Parathyroid adenoma (tissue), 2 donors: ENCODE measurements at regions not wholly inside any gene's neighbourhood (a gene's known extent, or its start where the extent isn't known, plus 50 kb on each side); places are given as distances from the start of the nearest gene placed in this dataset.
"Not testable (repeated sequence)": the region's sequence is repeated elsewhere in the genome, so short reads cannot be mapped to it uniquely, and the experiment has no call there.

Source experiments
- H2AFZ ChIP-seq: fragments of 300-600 bp; sonication (generic); one replicate; pipeline ENCODE4 v1.7.0; 2017; ENCODE audit warnings: antibody characterized with exemption, mild to moderate bottlenecking
- H3K27ac ChIP-seq: fragments of 300-600 bp; sonication (generic); one replicate; pipeline ENCODE4 v1.7.0; 2017
- H3K27me3 ChIP-seq: fragments of 300-600 bp; sonication (generic); one replicate; pipeline ENCODE4 v1.7.0; 2017; ENCODE audit warnings: low read length; ENCODE audit not compliant: control insufficient read depth, insufficient read depth
- H3K36me3 ChIP-seq: fragments of 300-600 bp; sonication (generic); one replicate; pipeline ENCODE4 v1.7.0; 2017; ENCODE audit warnings: low read length; ENCODE audit not compliant: control insufficient read depth, insufficient read depth
- H3K4me1 ChIP-seq: fragments of 300-600 bp; sonication (generic); one replicate; pipeline ENCODE4 v1.7.0; 2017; ENCODE audit warnings: control low read depth
- H3K4me2 ChIP-seq: fragments of 300-600 bp; sonication (generic); one replicate; pipeline ENCODE4 v1.7.0; 2017; ENCODE audit warnings: low read length
- H3K4me3 ChIP-seq: fragments of 300-600 bp; sonication (generic); one replicate; pipeline ENCODE4 v1.7.0; 2017; ENCODE audit warnings: low read depth, low read length
- H3K79me2 ChIP-seq: fragments of 300-600 bp; sonication (generic); one replicate; pipeline ENCODE4 v1.7.0; 2017; ENCODE audit warnings: control low read depth
- H3K9ac ChIP-seq: fragments of 300-600 bp; sonication (generic); one replicate; pipeline ENCODE4 v1.7.0; 2017; ENCODE audit warnings: mild to moderate bottlenecking
- H3K9me3 ChIP-seq: fragments of 300-600 bp; sonication (generic); one replicate; pipeline ENCODE4 v1.7.0; 2017; ENCODE audit warnings: low read length; ENCODE audit not compliant: control insufficient read depth
- TF ChIP-seq, protein P1 (sequence below): fragments of 300-600 bp; sonication (generic); IDR thresholded peaks from one replicate; pipeline ENCODE4 v1.7.0; 2017; ENCODE audit warnings: antibody characterized with exemption, mild to moderate bottlenecking
- donor health status: primary hyperparathyroidism.

DNA sequence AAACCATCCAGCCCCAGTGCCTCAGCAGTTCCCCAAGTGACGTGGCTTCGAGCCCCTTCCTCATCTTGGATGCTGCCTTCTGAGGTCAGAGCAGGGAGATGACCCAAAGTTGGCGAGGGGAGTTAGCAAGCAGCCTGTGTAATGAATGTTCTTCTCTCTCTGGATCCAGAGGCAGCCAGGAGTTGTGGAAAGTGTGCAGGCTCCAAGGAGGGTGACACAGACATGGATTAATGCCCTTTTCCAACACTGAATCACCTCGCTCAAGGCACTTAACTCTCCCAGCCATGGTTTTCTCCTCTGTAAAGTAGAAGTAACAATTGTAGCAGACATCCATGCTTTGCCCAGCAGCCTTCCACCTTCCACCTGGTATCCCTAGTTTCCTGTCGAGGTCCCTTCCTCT, 64.6 kb upstream of the HAND1 start:
- Histone ChIP-seq H3K79me2 (no peaks in the 10 kb centered on the region), H2AFZ (no peak overlapping the region), H3K36me3 (no peaks in the 10 kb centered on the region), H3K4me1 (no peaks in the 10 kb centered on the region), H3K9ac (no peak overlapping the region), H3K4me3 (no peak overlapping the region), H3K27ac (no peak overlapping the region), H3K4me2 (no peak overlapping the region), H3K27me3 (no peaks in the 10 kb centered on the region), H3K9me3 (no peaks in the 10 kb centered on the region)
- TF ChIP-seq, protein P1, sequence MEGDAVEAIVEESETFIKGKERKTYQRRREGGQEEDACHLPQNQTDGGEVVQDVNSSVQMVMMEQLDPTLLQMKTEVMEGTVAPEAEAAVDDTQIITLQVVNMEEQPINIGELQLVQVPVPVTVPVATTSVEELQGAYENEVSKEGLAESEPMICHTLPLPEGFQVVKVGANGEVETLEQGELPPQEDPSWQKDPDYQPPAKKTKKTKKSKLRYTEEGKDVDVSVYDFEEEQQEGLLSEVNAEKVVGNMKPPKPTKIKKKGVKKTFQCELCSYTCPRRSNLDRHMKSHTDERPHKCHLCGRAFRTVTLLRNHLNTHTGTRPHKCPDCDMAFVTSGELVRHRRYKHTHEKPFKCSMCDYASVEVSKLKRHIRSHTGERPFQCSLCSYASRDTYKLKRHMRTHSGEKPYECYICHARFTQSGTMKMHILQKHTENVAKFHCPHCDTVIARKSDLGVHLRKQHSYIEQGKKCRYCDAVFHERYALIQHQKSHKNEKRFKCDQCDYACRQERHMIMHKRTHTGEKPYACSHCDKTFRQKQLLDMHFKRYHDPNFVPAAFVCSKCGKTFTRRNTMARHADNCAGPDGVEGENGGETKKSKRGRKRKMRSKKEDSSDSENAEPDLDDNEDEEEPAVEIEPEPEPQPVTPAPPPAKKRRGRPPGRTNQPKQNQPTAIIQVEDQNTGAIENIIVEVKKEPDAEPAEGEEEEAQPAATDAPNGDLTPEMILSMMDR = no peak

DNA sequence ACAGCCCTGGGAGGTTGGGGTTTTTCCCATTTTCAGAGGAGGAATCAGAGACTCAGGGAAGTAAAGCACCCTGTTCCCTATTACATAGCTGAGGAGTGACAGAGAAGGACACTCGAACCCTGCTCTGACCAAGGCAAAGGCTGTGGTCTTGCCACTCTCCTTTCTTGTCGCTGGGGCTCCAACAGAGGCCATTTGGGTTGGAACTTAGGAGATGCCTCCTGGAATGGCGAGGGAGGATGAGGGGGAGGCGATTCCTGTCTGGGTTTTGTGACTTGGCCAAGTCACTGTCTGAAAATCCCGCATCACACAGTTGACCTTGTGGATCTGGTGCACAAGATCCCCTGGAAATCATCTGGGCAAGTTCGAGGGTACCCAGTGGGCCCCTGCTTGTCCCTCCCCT, 64.0 kb upstream of the HAND1 start:
- H3K4me3 ChIP-seq = no peak overlapping the region
- TF ChIP-seq, protein P1 = no peak
- no peak overlapping the region for H3K27ac ChIP-seq
- no peaks in the 10 kb centered on the region for H3K27me3 ChIP-seq
- no peak overlapping the region for H3K4me2 ChIP-seq
- no peaks in the 10 kb centered on the region for H3K4me1 ChIP-seq
- H3K79me2 ChIP-seq = no peaks in the 10 kb centered on the region
- H3K9ac ChIP-seq = no peak overlapping the region
- no peaks in the 10 kb centered on the region for H3K36me3 ChIP-seq
- no peak overlapping the region for H2AFZ ChIP-seq
- H3K9me3 ChIP-seq = no peaks in the 10 kb centered on the region

DNA sequence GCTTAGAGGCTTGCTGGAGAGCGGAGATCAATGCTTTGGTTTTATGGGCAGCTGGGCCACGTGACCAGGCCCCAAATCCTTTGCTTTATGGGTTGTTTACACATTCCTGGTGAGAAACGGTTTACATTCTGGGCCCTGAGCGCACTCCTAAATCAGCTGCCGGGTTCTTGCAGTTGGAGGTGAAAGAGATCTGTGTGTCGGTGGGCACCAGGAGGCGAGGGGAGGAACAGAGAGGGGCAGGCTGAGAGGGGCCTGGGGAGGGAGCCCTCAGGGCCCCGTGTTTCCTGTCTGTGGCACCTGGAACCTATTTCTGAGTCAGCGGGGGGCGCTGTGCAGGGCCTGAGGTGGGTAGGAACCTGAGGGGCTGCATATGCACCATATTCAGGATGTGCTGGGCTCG, 63.5 kb upstream of the HAND1 start:
- Histone ChIP-seq H3K9me3 (no peaks in the 10 kb centered on the region), H3K4me1 (no peaks in the 10 kb centered on the region), H3K27ac (no peak overlapping the region), H3K36me3 (no peaks in the 10 kb centered on the region), H3K27me3 (no peaks in the 10 kb centered on the region), H3K79me2 (no peaks in the 10 kb centered on the region), H3K4me3 (no peak overlapping the region), H2AFZ (no peak overlapping the region), H3K4me2 (no peak overlapping the region), H3K9ac (no peak overlapping the region)
- TF ChIP-seq, protein P1 = no peak

DNA sequence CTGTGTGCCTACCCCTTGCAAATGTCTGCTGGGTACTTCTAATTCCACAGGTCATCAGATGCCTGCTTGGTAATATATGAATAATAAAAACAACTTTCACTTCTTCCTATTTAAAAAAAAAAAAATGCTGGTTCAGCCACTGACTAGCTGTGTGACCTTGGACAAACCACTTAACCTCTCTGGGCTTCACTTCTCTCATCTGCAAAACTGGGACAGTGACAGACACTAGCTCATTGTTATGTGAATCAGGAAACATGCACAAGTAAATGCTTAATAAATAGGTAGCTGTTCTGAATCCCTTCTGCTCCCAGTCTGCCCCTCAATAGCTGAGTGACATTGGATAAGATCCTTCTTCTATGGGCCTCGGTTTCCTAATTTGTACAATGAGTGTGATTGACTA, 62.6 kb upstream of the HAND1 start:
- no peaks in the 10 kb centered on the region for H3K79me2 ChIP-seq
- H3K4me2 ChIP-seq = no peak overlapping the region
- no peak overlapping the region for H2AFZ ChIP-seq
- H3K27me3 ChIP-seq = no peaks in the 10 kb centered on the region
- H3K9me3 ChIP-seq = no peaks in the 10 kb centered on the region
- no peaks in the 10 kb centered on the region for H3K4me1 ChIP-seq
- no peak overlapping the region for H3K9ac ChIP-seq
- H3K36me3 ChIP-seq = no peaks in the 10 kb centered on the region
- TF ChIP-seq, protein P1 = no peak
- H3K4me3 ChIP-seq = no peak overlapping the region
- H3K27ac ChIP-seq = no peak overlapping the region

DNA sequence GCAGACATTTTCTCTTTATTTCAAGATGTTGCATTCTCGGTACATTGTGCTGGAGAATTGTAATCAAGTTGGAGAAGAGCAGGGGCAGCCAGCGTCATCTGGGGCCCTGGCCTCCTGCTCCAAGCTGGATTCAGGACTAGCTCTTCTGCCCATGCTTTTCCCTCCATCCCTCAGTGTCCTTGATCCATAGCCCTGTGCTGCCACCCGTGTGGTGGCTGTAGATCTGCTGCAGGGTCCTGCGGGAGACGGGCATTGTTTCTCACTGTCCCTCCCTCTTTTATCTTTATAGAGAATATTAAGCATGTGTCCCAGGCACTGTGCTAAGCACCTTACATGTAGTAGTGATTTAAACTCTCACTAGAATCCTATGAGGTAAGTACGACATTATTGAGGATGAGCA, 60.5 kb upstream of the HAND1 start:
- Histone ChIP-seq H3K36me3 (no peaks in the 10 kb centered on the region), H3K4me2 (no peak overlapping the region), H3K4me3 (no peak overlapping the region), H3K27ac (no peak overlapping the region), H3K4me1 (no peaks in the 10 kb centered on the region), H3K9me3 (no peaks in the 10 kb centered on the region), H3K27me3 (no peaks in the 10 kb centered on the region), H3K9ac (no peak overlapping the region), H2AFZ (no peak overlapping the region), H3K79me2 (no peaks in the 10 kb centered on the region)
- TF ChIP-seq, protein P1 = no peak

DNA sequence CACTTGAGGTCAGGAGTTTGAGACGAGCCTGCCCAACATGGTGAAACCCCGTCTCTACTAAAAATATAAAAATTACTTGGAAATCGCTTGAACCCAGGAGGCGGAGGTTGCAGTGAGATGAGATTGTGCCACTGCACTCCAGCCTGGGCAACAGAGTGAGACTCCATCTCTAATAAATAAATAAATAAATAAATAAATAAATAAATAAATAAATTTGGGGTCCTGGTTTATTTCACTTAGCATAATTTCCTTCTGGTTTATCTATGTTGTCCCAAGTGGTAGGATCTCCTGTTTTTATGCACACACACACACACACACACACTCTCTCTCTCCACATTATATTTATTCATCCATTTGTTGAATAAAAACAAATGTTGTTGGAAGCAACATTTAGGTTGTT, 58.4 kb upstream of the HAND1 start:
- not testable (repeated sequence) for H3K4me2 ChIP-seq, H3K4me1 ChIP-seq, H3K9ac ChIP-seq, H3K9me3 ChIP-seq, H3K27ac ChIP-seq, H3K36me3 ChIP-seq, H3K79me2 ChIP-seq, H3K4me3 ChIP-seq, H2AFZ ChIP-seq, H3K27me3 ChIP-seq
